ENCODE measurements at regions not wholly inside any gene's neighbourhood (a gene's known extent, or its start where the extent isn't known, plus 50 kb on each side); places are given as distances from the start of the nearest gene placed in this dataset.

- Mint-ChIP-seq H3K36me3 (ENCODE audit: low read depth) (no peaks in the 10 kb centered on the region), H3K9me3 (no peaks in the 10 kb centered on the region), H3K27me3 (ENCODE audit: low read depth) (peaks cover 2% of the 10 kb centered on the region), H3K27ac (no peak overlapping the region), H3K4me3 (no peak overlapping the region), H3K4me1 (ENCODE audit: low read depth) (no peaks in the 10 kb centered on the region)
- DNase-seq (ENCODE audit: low spot score): no peak
These were observed 60.5 kb upstream of the FOXD3 start for GRCh38 chr1:63261736-63262458.

GRCh38 chr1:63262459-63262770 lies 60.0 kb upstream of the FOXD3 start:
- H3K4me1 Mint-ChIP-seq (ENCODE audit: low read depth): no peaks in the 10 kb centered on the region
- peaks cover 1% of the 10 kb centered on the region for H3K27me3 Mint-ChIP-seq (ENCODE audit: low read depth)
- no peak overlapping the region for H3K27ac Mint-ChIP-seq
- no peak for DNase-seq (ENCODE audit: low spot score)
- H3K9me3 Mint-ChIP-seq: no peaks in the 10 kb centered on the region
- H3K4me3 Mint-ChIP-seq: no peak overlapping the region
- H3K36me3 Mint-ChIP-seq (ENCODE audit: low read depth): no peaks in the 10 kb centered on the region

GRCh38 chr1:63264161-63264560 lies 58.2 kb upstream of the FOXD3 start:
- H3K4me3 Mint-ChIP-seq: no peak overlapping the region
- DNase-seq (ENCODE audit: low spot score): no peak
- H3K9me3 Mint-ChIP-seq: no peaks in the 10 kb centered on the region
- no peaks in the 10 kb centered on the region for H3K4me1 Mint-ChIP-seq (ENCODE audit: low read depth)
- H3K36me3 Mint-ChIP-seq (ENCODE audit: low read depth): no peaks in the 10 kb centered on the region
- no peaks in the 10 kb centered on the region for H3K27me3 Mint-ChIP-seq (ENCODE audit: low read depth)
- no peak overlapping the region for H3K27ac Mint-ChIP-seq

GRCh38 chr1:63266857-63267256 lies 55.5 kb upstream of the FOXD3 start:
- no peak for DNase-seq (ENCODE audit: low spot score)
- H3K4me3 Mint-ChIP-seq: no peak overlapping the region
- H3K27me3 Mint-ChIP-seq (ENCODE audit: low read depth): no peaks in the 10 kb centered on the region

GRCh38 chr1:63268876-63269275 lies 53.5 kb upstream of the FOXD3 start:
- DNase-seq (ENCODE audit: low spot score): no peak
- Mint-ChIP-seq H3K9me3 (no peaks in the 10 kb centered on the region), H3K27ac (no peak overlapping the region), H3K27me3 (ENCODE audit: low read depth) (peaks cover 8% of the 10 kb centered on the region), H3K4me3 (no peak overlapping the region), H3K4me1 (ENCODE audit: low read depth) (no peaks in the 10 kb centered on the region), H3K36me3 (ENCODE audit: low read depth) (no peaks in the 10 kb centered on the region)

More at GRCh38 chr1:63266857-63267256, 55.5 kb upstream of the FOXD3 start:
- no peak overlapping the region for H3K27ac Mint-ChIP-seq
- no peaks in the 10 kb centered on the region for H3K9me3 Mint-ChIP-seq
- no peaks in the 10 kb centered on the region for H3K4me1 Mint-ChIP-seq (ENCODE audit: low read depth)
- no peaks in the 10 kb centered on the region for H3K36me3 Mint-ChIP-seq (ENCODE audit: low read depth)

- no peak overlapping the region for H3K4me3 Mint-ChIP-seq
- no peaks in the 10 kb centered on the region for H3K4me1 Mint-ChIP-seq (ENCODE audit: low read depth)
- H3K27me3 Mint-ChIP-seq (ENCODE audit: low read depth): peaks cover 8% of the 10 kb centered on the region
- no peak overlapping the region for H3K27ac Mint-ChIP-seq
- H3K9me3 Mint-ChIP-seq: no peaks in the 10 kb centered on the region
- DNase-seq (ENCODE audit: low spot score): no peak
- no peaks in the 10 kb centered on the region for H3K36me3 Mint-ChIP-seq (ENCODE audit: low read depth)
These were observed 52.8 kb upstream of the FOXD3 start for GRCh38 chr1:63269571-63269970.

All from T-helper 2 cell treated with Interferon-gamma antibody and Interleukin-4, amounts not matched to agents 5 μg/mL and 100 μg/mL, for 36 hours (primary cell).